Smooth muscle cell (in vitro differentiated cells): ENCODE measurements at regions not wholly inside any gene's neighbourhood (a gene's known extent, or its start where the extent isn't known, plus 50 kb on each side); places are given as distances from the start of the nearest gene placed in this dataset.

Experiments used
- DNase-seq: peaks from one replicate; lab custom pipeline; 2025; ENCODE audit not compliant: unreplicated experiment; lab: John Stamatoyannopoulos, UW
- H2AFZ ChIP-seq: fragments of 200-600 bp; sonication (generic); 2 replicates; pipeline ENCODE4 v1.6.0; 2016; ENCODE audit warnings: antibody characterized with exemption, low read depth, mild to moderate bottlenecking
- H3F3A ChIP-seq: fragments of 200-600 bp; sonication (generic); 2 replicates; pipeline ENCODE4 v1.6.0; 2017; ENCODE audit warnings: antibody characterized with exemption, low read depth
- H3K27ac ChIP-seq: fragments of 200-600 bp; sonication (generic); 2 replicates; pipeline ENCODE4 v1.5.1; 2016; ENCODE audit warnings: low read depth, mild to moderate bottlenecking
- H3K27me3 ChIP-seq: fragments of 200-600 bp; sonication (generic); 2 replicates; pipeline ENCODE4 v1.6.1; 2016; ENCODE audit warnings: low read depth, mild to moderate bottlenecking
- H3K36me3 ChIP-seq: fragments of 200-600 bp; sonication (generic); 2 replicates; pipeline ENCODE4 v1.5.1; 2016; ENCODE audit warnings: low read depth
- H3K4me1 ChIP-seq: fragments of 200-600 bp; sonication (generic); 2 replicates; pipeline ENCODE4 v1.5.1; 2016; ENCODE audit warnings: low read depth
- H3K4me2 ChIP-seq: fragments of 200-600 bp; sonication (generic); 2 replicates; pipeline ENCODE4 v1.6.0; 2016; ENCODE audit warnings: mild to moderate bottlenecking
- H3K4me3 ChIP-seq: fragments of 200-600 bp; sonication (generic); 2 replicates; pipeline ENCODE4 v1.5.1; 2016; ENCODE audit warnings: mild to moderate bottlenecking
- H3K79me2 ChIP-seq: fragments of 200-600 bp; sonication (generic); 2 replicates; pipeline ENCODE4 v1.6.0; 2016; ENCODE audit warnings: low read depth, mild to moderate bottlenecking
- H3K9ac ChIP-seq: fragments of 200-600 bp; sonication (generic); 2 replicates; pipeline ENCODE4 v1.6.0; 2016; ENCODE audit warnings: low read depth
- H3K9me3 ChIP-seq: fragments of 200-600 bp; sonication (generic); replicated peaks from 2 replicates; pipeline ENCODE4 v1.5.1; 2016; ENCODE audit warnings: low read depth
- H4K20me1 ChIP-seq: fragments of 200-600 bp; sonication (generic); 2 replicates; pipeline ENCODE4 v1.6.0; 2016; ENCODE audit warnings: low read depth
- CTCF ChIP-seq: fragments of 200-600 bp; sonication (generic); IDR thresholded peaks from 2 replicates; pipeline ENCODE4 v1.5.1; 2017; ENCODE audit warnings: borderline replicate concordance, mild to moderate bottlenecking, antibody characterized with exemption; ENCODE audit not compliant: insufficient read depth, poor library complexity, severe bottlenecking
- WGBS: methylation state at CpG from one replicate; pipeline ENCODE4 v1.1.7; 2016; ENCODE audit warnings: low lambda C conversion rate; 5-methylcytosine and 5-hydroxymethylcytosine counted together

- Histone ChIP-seq H4K20me1 (no peaks in the 10 kb centered on the region), H3K27ac (no peak overlapping the region)
- no peak for TF ChIP-seq CTCF
These were observed 102.7 kb upstream of the MKLN1 start for GRCh38 chr7:131224996-131225395.

GRCh38 chr7:131225619-131226513 is 101.8 kb upstream of the MKLN1 start:
- Histone ChIP-seq H3K4me2 (no peak overlapping the region), H3K79me2 (no peaks in the 10 kb centered on the region), H3K27ac (peak overlapping the region; percentile 15), H3K36me3 (no peaks in the 10 kb centered on the region), H3K9me3 (no peaks in the 10 kb centered on the region), H3K9ac (no peak overlapping the region), H2AFZ (peak overlapping the region; percentile 67), H3K4me3 (peak overlapping the region; percentile 5), H4K20me1 (no peaks in the 10 kb centered on the region), H3K27me3 (no peaks in the 10 kb centered on the region), H3K4me1 (no peaks in the 10 kb centered on the region), H3F3A (no peaks in the 10 kb centered on the region)
- WGBS, result 59% methylated on average over 9 of the region's 9 CpGs
- DNase-seq, result no peak
- no peak for TF ChIP-seq CTCF

More at GRCh38 chr7:131224996-131225395, 102.7 kb upstream of the MKLN1 start:
- H3K9me3 ChIP-seq, result no peaks in the 10 kb centered on the region
- no peak overlapping the region for H3K4me3 ChIP-seq
- 92% methylated on average over 6 of the region's 6 CpGs for WGBS
- no peak overlapping the region for H3K9ac ChIP-seq
- no peaks in the 10 kb centered on the region for H3K4me1 ChIP-seq
- DNase-seq, result no peak
- H3K36me3 ChIP-seq, result no peaks in the 10 kb centered on the region
- no peaks in the 10 kb centered on the region for H3K79me2 ChIP-seq
- H3F3A ChIP-seq, result no peaks in the 10 kb centered on the region
- no peaks in the 10 kb centered on the region for H3K27me3 ChIP-seq
- H2AFZ ChIP-seq, result no peak overlapping the region
- no peak overlapping the region for H3K4me2 ChIP-seq

GRCh38 chr7:131226514-131226865 is 101.2 kb upstream of the MKLN1 start:
- Histone ChIP-seq H3K27me3 (no peaks in the 10 kb centered on the region), H3K79me2 (no peaks in the 10 kb centered on the region), H3K4me1 (no peaks in the 10 kb centered on the region), H2AFZ (peak overlapping the region; percentile 67), H3K4me2 (no peak overlapping the region), H3K9me3 (no peaks in the 10 kb centered on the region), H3K36me3 (no peaks in the 10 kb centered on the region), H3K27ac (peak overlapping the region; percentile 2), H3F3A (no peaks in the 10 kb centered on the region), H3K9ac (no peak overlapping the region), H3K4me3 (peak overlapping the region; percentile 5), H4K20me1 (no peaks in the 10 kb centered on the region)
- no peak for DNase-seq
- TF ChIP-seq CTCF, result no peak
